HEK293T (cell line): ENCODE measurements at regions not wholly inside any gene's neighbourhood (a gene's known extent, or its start where the extent isn't known, plus 50 kb on each side); places are given as distances from the start of the nearest gene placed in this dataset.

ENCODE experiments used
- CTCF ChIA-PET: fragments of 350-600 bp; formaldehyde crosslinking; extraction: SDS; loops from one replicate; lab custom pipeline; 2021; ENCODE audit warnings: antibody characterized with exemption, inconsistent platforms; lab: Yijun Ruan, JAX
- POLR2A ChIA-PET: fragments of 350-600 bp; formaldehyde crosslinking; extraction: SDS; loops from one replicate; lab custom pipeline; 2020; ENCODE audit warnings: antibody characterized with exemption, inconsistent platforms; lab: Yijun Ruan, JAX
- DNase-seq: peaks from one replicate; pipeline ENCODE4 v3.0.0; 2012; ENCODE audit warnings: mixed read lengths; ENCODE audit errors: extremely low spot score
- ARNT ChIP-seq: fragments of 450-650 bp; IDR thresholded peaks from 2 replicates; pipeline ENCODE4 v1.6.1; 2017; ENCODE audit warnings: mild to moderate bottlenecking
- BHLHE40 ChIP-seq: fragments of 450-650 bp; IDR thresholded peaks from 2 replicates; pipeline ENCODE4 v1.6.1; 2016; ENCODE audit warnings: mild to moderate bottlenecking, moderate library complexity, borderline replicate concordance
- CTBP1 ChIP-seq: fragments of 450-650 bp; IDR thresholded peaks from 2 replicates; pipeline ENCODE4 v1.6.1; 2016; ENCODE audit warnings: borderline replicate concordance
- ELF4 ChIP-seq: fragments of 450-650 bp; IDR thresholded peaks from 2 replicates; pipeline ENCODE4 v1.6.1; 2017; ENCODE audit warnings: antibody characterized with exemption
- FOXA1 ChIP-seq: fragments of 450-650 bp; IDR thresholded peaks from 2 replicates; pipeline ENCODE4 v1.6.1; 2016; ENCODE audit warnings: mild to moderate bottlenecking
- FOXK2 ChIP-seq: fragments of 450-650 bp; IDR thresholded peaks from 2 replicates; pipeline ENCODE4 v1.6.1; 2016; ENCODE audit warnings: mild to moderate bottlenecking
- FOXM1 ChIP-seq: fragments of 450-650 bp; IDR thresholded peaks from 2 replicates; pipeline ENCODE4 v1.6.1; 2017; ENCODE audit warnings: mild to moderate bottlenecking, borderline replicate concordance
- HDGF ChIP-seq: fragments of 450-650 bp; IDR thresholded peaks from 2 replicates; pipeline ENCODE4 v1.6.1; 2017; ENCODE audit warnings: antibody characterized with exemption, borderline replicate concordance
- L3MBTL2 ChIP-seq: fragments of 450-650 bp; conservative IDR thresholded peaks from 2 replicates; pipeline ENCODE4 v1.6.1; 2016; ENCODE audit warnings: mild to moderate bottlenecking
- LEF1 ChIP-seq: fragments of 450-650 bp; IDR thresholded peaks from 2 replicates; pipeline ENCODE4 v1.6.1; 2017; ENCODE audit warnings: mild to moderate bottlenecking, borderline replicate concordance
- NFRKB ChIP-seq: fragments of 450-650 bp; IDR thresholded peaks from 2 replicates; pipeline ENCODE4 v1.6.1; 2016; ENCODE audit warnings: mild to moderate bottlenecking, moderate library complexity
- PKNOX1 ChIP-seq: fragments of 450-650 bp; IDR thresholded peaks from 2 replicates; pipeline ENCODE4 v1.6.1; 2016
- SP1 ChIP-seq: fragments of 450-650 bp; IDR thresholded peaks from 2 replicates; pipeline ENCODE4 v1.6.1; 2017
- SUZ12 ChIP-seq: fragments of 450-650 bp; IDR thresholded peaks from 2 replicates; pipeline ENCODE4 v1.6.1; 2016; ENCODE audit warnings: mild to moderate bottlenecking
- TARDBP ChIP-seq: fragments of 450-650 bp; IDR thresholded peaks from 2 replicates; pipeline ENCODE4 v1.6.1; 2016
- ZNF384 ChIP-seq: fragments of 450-650 bp; IDR thresholded peaks from 2 replicates; pipeline ENCODE4 v1.6.1; 2016

DNA sequence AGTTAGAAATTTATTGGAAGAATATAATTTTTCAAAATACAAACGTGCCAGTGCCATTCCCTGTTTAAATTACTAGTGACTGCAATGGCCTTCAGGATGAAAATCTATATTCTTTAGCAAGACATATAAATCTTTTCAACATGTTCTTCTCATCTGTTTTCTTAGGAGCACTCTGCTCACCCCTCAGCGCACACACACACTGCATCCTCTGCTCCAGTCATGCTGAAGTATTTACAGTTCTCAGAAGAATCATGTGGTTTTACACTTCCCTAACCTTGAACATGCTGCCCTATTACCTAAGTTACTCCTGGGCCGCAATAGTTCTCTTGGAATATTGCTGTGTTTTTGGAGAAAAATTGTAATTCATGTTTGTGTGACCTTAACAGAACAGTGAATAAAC lies 820.6 kb downstream of the CDH8 start:
- CTCF ChIA-PET: interaction anchor here (0.6 kb wide), 1 partner anchor 20 kb away, joined by 4 read pairs; no protein-coding TSS in a partner anchor
- POLR2A ChIA-PET: no interaction called here
- no peak for DNase-seq
- TF ChIP-seq ZNF384 (no peak), FOXA1 (no peak), LEF1 (no peak), NFRKB (no peak), SUZ12 (no peak), ARNT (no peak), FOXK2 (no peak), FOXM1 (no peak), HDGF (no peak), ELF4 (no peak), TARDBP (no peak)

GRCh38 chr16:61214780-61215179 lies 821.5 kb downstream of the CDH8 start:
- POLR2A ChIA-PET: no interaction called here
- DNase-seq: no peak
- CTCF ChIA-PET: no interaction called here
- TF ChIP-seq TARDBP: no peak

DNA sequence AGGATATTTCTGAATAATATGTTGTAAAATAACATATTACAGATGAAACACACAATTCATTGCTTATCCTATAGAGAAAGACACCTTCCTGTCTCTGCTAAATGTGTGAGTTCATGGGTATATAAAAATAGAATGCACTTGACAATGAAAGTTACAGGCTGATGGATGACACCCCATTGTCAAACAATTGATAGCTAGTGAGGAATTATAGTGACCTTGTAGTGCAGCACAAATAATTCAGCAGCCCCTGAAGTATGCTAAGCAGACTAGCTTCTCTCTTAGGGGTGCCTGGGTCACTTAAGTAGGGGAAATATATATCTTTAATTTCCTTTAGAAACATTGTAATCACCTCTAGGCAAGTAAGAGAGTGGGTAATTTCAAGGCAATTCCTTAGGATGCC lies 826.2 kb downstream of the CDH8 start:
- CTCF ChIA-PET: no interaction called here
- POLR2A ChIA-PET: no interaction called here

DNA sequence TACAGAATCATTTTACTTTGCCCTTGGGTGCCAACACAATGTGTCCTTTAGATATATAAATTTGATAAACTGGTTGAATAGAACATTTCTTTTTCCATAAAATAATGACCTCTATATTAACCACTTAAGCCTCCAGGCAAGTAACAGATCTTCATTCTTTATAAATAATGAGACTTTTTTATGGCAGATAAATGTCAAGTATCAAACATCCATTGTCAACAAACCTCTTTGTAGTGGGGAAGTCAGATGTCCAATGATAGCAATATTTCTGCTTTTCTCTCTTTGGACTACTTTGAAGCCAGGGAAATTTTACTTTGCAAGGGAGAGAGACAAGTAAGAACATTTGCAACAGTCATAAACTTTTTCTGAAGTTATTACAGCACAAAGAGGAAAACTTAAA lies 841.2 kb downstream of the CDH8 start:
- POLR2A ChIA-PET: no interaction called here
- TF ChIP-seq SUZ12: no peak
- no peak for TF ChIP-seq PKNOX1
- no peak for TF ChIP-seq FOXA1
- no peak for TF ChIP-seq HDGF
- no peak for TF ChIP-seq FOXK2
- TF ChIP-seq ELF4: no peak
- no peak for TF ChIP-seq L3MBTL2
- no peak for TF ChIP-seq FOXM1
- no peak for TF ChIP-seq SP1
- no peak for TF ChIP-seq TARDBP
- no peak for TF ChIP-seq ZNF384
- TF ChIP-seq BHLHE40: no peak
- TF ChIP-seq CTBP1: no peak
- no peak for TF ChIP-seq LEF1
- no peak for TF ChIP-seq NFRKB
- no peak for TF ChIP-seq ARNT
- no peak for DNase-seq
- CTCF ChIA-PET: no interaction called here

More for the DNA sequence above, 826.2 kb downstream of the CDH8 start:
- DNase-seq: no peak
- no peak for TF ChIP-seq SP1
- TF ChIP-seq FOXA1: no peak
- no peak for TF ChIP-seq ZNF384
- no peak for TF ChIP-seq SUZ12

GRCh38 chr16:61194573-61194972 lies 841.7 kb downstream of the CDH8 start:
- POLR2A ChIA-PET: no interaction called here
- no peak for DNase-seq
- TF ChIP-seq L3MBTL2: no peak
- no peak for TF ChIP-seq ZNF384
- TF ChIP-seq ELF4: no peak
- no peak for TF ChIP-seq SP1
- no peak for TF ChIP-seq NFRKB
- no peak for TF ChIP-seq CTBP1
- TF ChIP-seq ARNT: no peak
- CTCF ChIA-PET: no interaction called here

- ChIA-PET POLR2A (no interaction called here), CTCF (no interaction called here)
- no peak for DNase-seq
- TF ChIP-seq SUZ12 (no peak), SP1 (no peak), HDGF (no peak), ARNT (no peak), FOXA1 (no peak), BHLHE40 (no peak), LEF1 (no peak), FOXK2 (no peak), ZNF384 (no peak), CTBP1 (no peak), ELF4 (no peak), FOXM1 (no peak), L3MBTL2 (no peak), NFRKB (no peak), PKNOX1 (no peak), TARDBP (no peak)
Observed at GRCh38 chr16:61182391-61182790, 853.8 kb downstream of the CDH8 start.

DNA sequence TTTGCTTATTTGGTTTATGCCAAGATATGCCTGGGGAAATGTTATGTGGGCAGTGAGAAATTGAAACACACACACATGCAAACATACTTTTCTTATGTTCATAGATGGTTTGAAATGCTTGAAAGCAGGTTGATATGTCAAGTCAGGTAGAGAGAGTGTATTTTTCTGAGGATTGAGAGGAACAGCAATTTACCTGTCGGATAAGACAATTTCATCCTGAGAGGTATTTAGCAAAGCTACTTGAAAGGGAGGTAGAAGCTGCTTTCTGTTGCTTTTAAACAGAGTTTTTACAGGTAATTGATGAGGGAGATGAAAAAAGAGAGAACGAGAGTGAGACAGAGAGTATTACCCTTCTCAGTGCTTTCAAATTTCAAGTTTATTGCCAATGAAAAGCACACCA lies 854.3 kb downstream of the CDH8 start:
- DNase-seq: no peak
- POLR2A ChIA-PET: no interaction called here
- CTCF ChIA-PET: no interaction called here
- TF ChIP-seq FOXM1: no peak
- TF ChIP-seq SP1: no peak
- TF ChIP-seq FOXK2: no peak
- no peak for TF ChIP-seq PKNOX1
- TF ChIP-seq BHLHE40: no peak
- no peak for TF ChIP-seq L3MBTL2
- no peak for TF ChIP-seq ZNF384
- TF ChIP-seq HDGF: no peak
- no peak for TF ChIP-seq CTBP1
- TF ChIP-seq FOXA1: no peak
- TF ChIP-seq TARDBP: no peak
- TF ChIP-seq NFRKB: no peak
- no peak for TF ChIP-seq ELF4
- no peak for TF ChIP-seq ARNT
- TF ChIP-seq SUZ12: no peak
- no peak for TF ChIP-seq LEF1
